ENCODE measurements at regions not wholly inside any gene's neighbourhood (a gene's known extent, or its start where the extent isn't known, plus 50 kb on each side); places are given as distances from the start of the nearest gene placed in this dataset.
"Not testable (repeated sequence)": the region's sequence is repeated elsewhere in the genome, so short reads cannot be mapped to it uniquely, and the experiment has no call there.

DNA sequence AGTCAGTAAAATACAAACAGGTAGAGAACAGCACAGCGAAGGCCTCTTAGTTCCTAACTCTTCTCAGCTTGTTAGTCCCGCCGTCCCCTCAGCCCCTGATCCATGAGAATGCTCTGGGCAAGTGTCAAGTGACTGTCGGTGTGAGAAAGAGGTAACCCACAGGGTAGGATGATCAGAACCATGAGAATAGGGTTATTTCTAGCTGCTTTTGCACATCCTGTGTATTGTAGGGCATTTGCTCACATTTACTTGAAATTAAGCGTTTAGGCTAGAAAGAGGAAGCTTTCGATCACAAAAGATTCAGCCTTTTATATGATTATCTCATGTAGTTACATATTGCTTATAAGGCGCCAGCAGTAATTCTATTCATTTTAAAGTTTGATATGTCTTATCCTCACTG, 103.0 kb upstream of the PDE10A start:
- no peak for DNase-seq (ENCODE audit: extremely low read depth, low read depth)
- TF ChIP-seq CTCF (IDR thresholded peaks at IDR 0.05; ENCODE audit: low read depth, low read length): no peak

DNA sequence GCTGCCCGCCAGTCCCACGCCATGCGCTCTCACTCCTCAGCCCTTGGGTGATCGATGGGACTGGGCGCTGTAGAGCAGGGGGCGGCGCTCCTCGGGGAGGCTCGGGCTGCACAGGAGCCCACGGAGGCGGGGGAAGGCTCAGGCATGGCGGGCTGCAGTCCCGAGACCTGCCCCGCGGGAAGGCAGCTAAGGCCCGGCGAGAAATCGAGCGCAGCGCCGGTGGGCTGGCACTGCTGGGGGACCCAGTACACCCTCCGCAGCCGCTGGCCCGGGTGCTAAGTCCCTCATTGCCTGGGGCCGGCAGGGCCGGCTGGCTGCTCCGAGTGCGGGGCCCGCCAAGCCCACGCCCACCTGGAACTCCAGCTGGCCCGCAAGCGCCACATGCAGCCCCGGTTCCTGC, 102.2 kb upstream of the PDE10A start:
- DNase-seq (ENCODE audit: extremely low read depth, low read depth): not testable (repeated sequence)

DNA sequence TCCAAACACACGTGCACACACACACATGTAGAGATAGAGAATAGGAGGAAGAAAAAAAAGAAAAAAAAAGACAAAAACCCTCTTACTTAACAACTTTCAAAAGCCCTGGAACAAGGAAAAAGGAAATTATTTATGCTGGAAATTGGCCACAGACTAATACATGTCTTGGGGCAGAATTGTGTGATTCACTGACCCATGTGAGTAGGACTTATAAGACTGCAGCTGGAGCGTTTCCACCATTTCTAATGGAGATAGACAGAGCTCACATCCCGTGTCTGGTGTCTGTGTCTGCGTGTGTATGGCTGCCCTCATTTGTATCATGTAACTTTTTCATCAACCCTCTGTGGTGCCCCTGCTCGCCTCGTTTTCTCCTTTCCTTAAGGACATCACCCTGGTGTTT, 99.8 kb upstream of the PDE10A start:
- no peak for TF ChIP-seq CTCF (IDR thresholded peaks at IDR 0.05; ENCODE audit: low read depth, low read length)
- no peak for DNase-seq (ENCODE audit: extremely low read depth, low read depth)

GRCh38 chr6:165762125-165762524, 99.1 kb upstream of the PDE10A start:
- TF ChIP-seq CTCF (IDR thresholded peaks at IDR 0.05; ENCODE audit: low read depth, low read length): no peak
- DNase-seq (ENCODE audit: extremely low read depth, low read depth): no peak

DNA sequence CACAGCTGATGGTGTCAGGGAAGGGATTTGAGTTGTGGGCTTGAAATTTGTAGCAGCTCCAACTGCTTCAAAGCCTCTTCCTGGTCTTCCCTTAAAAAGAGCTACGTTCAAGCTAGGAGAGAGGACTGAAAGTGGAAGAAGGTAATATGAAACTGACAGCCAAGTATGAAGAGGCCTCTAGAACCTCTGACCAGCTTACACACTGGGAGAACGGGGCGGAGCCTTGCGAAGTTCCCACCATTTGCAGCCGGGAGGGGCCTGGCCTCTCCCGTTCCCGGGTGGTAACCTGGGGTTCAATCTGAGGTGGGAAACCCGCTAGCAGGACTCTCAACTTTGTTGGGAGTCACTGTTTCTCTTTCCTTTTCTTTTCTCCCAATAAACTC, 97.8 kb upstream of the PDE10A start:
- TF ChIP-seq CTCF (IDR thresholded peaks at IDR 0.05; ENCODE audit: low read depth, low read length): no peak
- DNase-seq (ENCODE audit: extremely low read depth, low read depth): no peak

- DNase-seq (ENCODE audit: extremely low read depth, low read depth): no peak
- TF ChIP-seq CTCF (IDR thresholded peaks at IDR 0.05; ENCODE audit: low read depth, low read length): no peak
Observed at GRCh38 chr6:165760126-165760802, 97.2 kb upstream of the PDE10A start.

DNA sequence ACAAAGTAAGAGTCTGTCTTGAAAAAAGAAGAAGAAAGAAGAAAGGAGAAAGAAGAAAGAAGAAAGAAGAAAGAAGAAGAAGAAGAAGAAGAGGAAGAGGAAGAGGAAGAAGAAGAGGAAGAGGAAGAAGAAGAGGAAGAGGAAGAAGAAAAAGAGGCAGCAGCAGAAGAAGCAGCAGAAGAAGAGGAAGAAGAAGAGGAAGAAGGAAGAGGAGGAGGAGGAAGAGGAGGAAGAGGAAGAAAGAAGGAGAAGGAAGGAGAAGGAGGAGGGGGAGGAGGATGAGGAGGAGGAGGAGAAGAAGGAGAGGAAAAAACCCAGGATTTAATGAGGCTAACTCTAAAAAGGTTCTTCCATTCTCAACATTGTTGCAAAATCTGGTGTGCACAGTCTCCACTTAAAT, 95.4 kb upstream of the PDE10A start:
- no peak for TF ChIP-seq CTCF (IDR thresholded peaks at IDR 0.05; ENCODE audit: low read depth, low read length)
- DNase-seq (ENCODE audit: extremely low read depth, low read depth): no peak

DNA sequence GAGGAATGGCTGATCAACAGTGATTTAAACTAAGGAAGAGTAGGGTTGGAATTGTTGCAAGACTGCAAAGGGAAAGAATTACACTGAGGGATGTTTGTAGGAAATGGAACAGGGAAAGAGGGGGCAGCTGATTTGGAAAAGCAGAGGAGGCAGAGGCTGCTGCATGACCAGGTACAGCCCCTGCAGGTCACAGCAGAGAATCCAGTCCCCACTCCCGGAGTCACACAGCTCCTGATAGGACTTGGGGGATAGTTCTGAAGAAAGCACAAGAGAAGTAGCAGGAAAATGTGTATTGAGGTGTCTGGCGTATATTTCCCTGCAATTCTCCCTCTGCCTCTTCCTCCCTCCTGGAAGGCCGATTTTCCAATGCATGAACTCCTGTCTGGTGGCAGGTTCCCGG, 92.5 kb upstream of the PDE10A start:
- DNase-seq (ENCODE audit: extremely low read depth, low read depth): no peak

More for the DNA sequence above, 92.5 kb upstream of the PDE10A start:
- no peak; the same call in 1 of the 2 replicates for TF ChIP-seq CTCF (IDR thresholded peaks at IDR 0.05; ENCODE audit: low read depth, low read length)
